Caco-2 (cell line): ENCODE measurements at regions not wholly inside any gene's neighbourhood (a gene's known extent, or its start where the extent isn't known, plus 50 kb on each side); places are given as distances from the start of the nearest gene placed in this dataset.

Experiments
- BruUV-seq: library from RNA; stranded (reverse); fragments of 400-500 nt; replicated peaks from 2 replicates; lab custom pipeline; 2021; lab: Mats Ljungman, UMichigan
- CTCF ChIA-PET: fragments of 300-600 bp; sonication (Branson Sonifier 250); formaldehyde crosslinking; loops from one replicate; lab custom pipeline; 2022; ENCODE audit warnings: antibody characterized with exemption; lab: Charles Lee
- POLR2A ChIA-PET: fragments of 300-600 bp; sonication (Branson Sonifier 250); formaldehyde crosslinking; loops from one replicate; lab custom pipeline; 2022; ENCODE audit warnings: antibody characterized with exemption; lab: Charles Lee
- DNase-seq, 2 experiments: peaks; one replicate each; pipeline versions ENCODE4 v3.0.0 to v3.0.0-alpha.2; 2020 to 2022
- H3K27me3 ChIP-seq: replicated peaks from 2 replicates; pipeline ENCODE4 v1.6.0; 2011; ENCODE audit warnings: low read length; ENCODE audit not compliant: control insufficient read depth, insufficient read depth
- H3K36me3 ChIP-seq: 2 replicates; pipeline ENCODE4 v1.5.1; 2011; ENCODE audit warnings: low read length; ENCODE audit not compliant: control insufficient read depth, insufficient read depth
- H3K4me1 ChIP-seq: fragments of 250-450 bp; sonication (Bioruptor Pico); 2 replicates; pipeline ENCODE4 v1.5.1; 2020; ENCODE audit warnings: mild to moderate bottlenecking
- H3K4me3 ChIP-seq: 2 replicates; pipeline ENCODE4 v1.5.1; 2011; ENCODE audit warnings: low read depth, mild to moderate bottlenecking, control low read depth, low read length
- H3K9me3 ChIP-seq: fragments of 250-450 bp; sonication (Bioruptor Pico); 2 replicates; pipeline ENCODE4 v1.5.1; 2020; ENCODE audit warnings: mild to moderate bottlenecking, moderate library complexity
- H3K27ac Mint-ChIP-seq: one replicate; pipeline ENCODE4 v1.8.0; 2022; ENCODE audit warnings: mixed read lengths; ENCODE audit not compliant: unreplicated experiment
- H3K27me3 Mint-ChIP-seq: one replicate; pipeline ENCODE4 v1.8.0; 2022; ENCODE audit warnings: mixed read lengths; ENCODE audit not compliant: insufficient read depth, unreplicated experiment
- H3K36me3 Mint-ChIP-seq: one replicate; pipeline ENCODE4 v1.8.0; 2022; ENCODE audit warnings: mild to moderate bottlenecking, mixed read lengths; ENCODE audit not compliant: insufficient read depth, unreplicated experiment
- H3K4me1 Mint-ChIP-seq: one replicate; pipeline ENCODE4 v1.8.0; 2022; ENCODE audit warnings: low read depth, mixed read lengths; ENCODE audit not compliant: unreplicated experiment
- H3K4me3 Mint-ChIP-seq: one replicate; pipeline ENCODE4 v1.8.0; 2022; ENCODE audit warnings: mild to moderate bottlenecking, moderate library complexity, mixed read lengths; ENCODE audit not compliant: unreplicated experiment
- H3K9me3 Mint-ChIP-seq: one replicate; pipeline ENCODE4 v1.8.0; 2022; ENCODE audit warnings: mixed read lengths; ENCODE audit not compliant: unreplicated experiment
- CTCF ChIP-seq, 2 experiments: fragments of 200-600 bp in 1 of 2; IDR thresholded peaks; 1 replicate in 1 of 2; 2 replicates in 1 of 2; pipeline versions ENCODE4 v1.5.1 to v1.8.0; 2011 to 2022; ENCODE audit warnings: antibody characterized with exemption in 1 of 2, control low read depth in 1 of 2, inconsistent platforms in 1 of 2, low read depth in 1 of 2, low read length in 1 of 2, mild to moderate bottlenecking in 1 of 2, moderate library complexity in 1 of 2; ENCODE audit not compliant: insufficient read depth in 1 of 2, severe bottlenecking in 1 of 2, unreplicated experiment in 1 of 2
- intact Hi-C: fragments of 100-400 bp; cut with micrococcal nuclease; formaldehyde crosslinking; loops from one replicate; pipeline ENCODE4 v1.10.0; 2022; ENCODE audit not compliant: unreplicated experiment

DNA sequence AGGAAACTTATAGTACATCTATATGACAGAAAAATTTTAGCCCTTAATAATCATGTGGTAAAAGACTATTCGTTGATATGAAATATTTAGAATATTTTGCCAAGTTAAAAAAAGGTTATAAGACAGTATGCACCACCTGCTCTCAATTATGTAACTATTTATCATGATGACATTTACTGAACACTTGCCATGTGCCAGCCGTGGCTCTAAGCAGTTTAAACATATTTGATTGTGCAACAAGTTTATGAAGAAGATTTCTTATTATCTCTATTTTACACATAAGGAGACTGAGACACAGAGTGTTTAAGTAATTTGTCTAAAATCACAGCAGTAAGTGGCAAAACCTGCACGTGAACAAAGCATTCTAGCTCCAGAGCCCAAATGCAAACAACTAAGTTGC, 199.3 kb upstream of the JUN start:
- no peak overlapping the region for H3K27ac Mint-ChIP-seq
- Histone ChIP-seq H3K4me1 (no peaks in the 10 kb centered on the region), H3K27me3 (no peaks in the 10 kb centered on the region), H3K9me3 (no peaks in the 10 kb centered on the region), H3K4me3 (no peak overlapping the region), H3K36me3 (no peaks in the 10 kb centered on the region)
- no peak for TF ChIP-seq CTCF (IDR thresholded peaks at IDR 0.05; ENCODE audit: insufficient read depth in 1 of 2, low read depth in 1 of 2, low read length in 1 of 2, severe bottlenecking in 1 of 2, unreplicated experiment in 1 of 2)
- DNase-seq, result no peak
- H3K36me3 Mint-ChIP-seq, result no peaks in the 10 kb centered on the region
- H3K27me3 Mint-ChIP-seq, result no peaks in the 10 kb centered on the region
- ChIA-PET POLR2A (no interaction called here), CTCF (no interaction called here)
- intact Hi-C loops, result no loop called here
- no TSS peak for BruUV-seq
- H3K4me3 Mint-ChIP-seq, result no peak overlapping the region
- H3K9me3 Mint-ChIP-seq, result no peaks in the 10 kb centered on the region
- H3K4me1 Mint-ChIP-seq, result peaks cover 7% of the 10 kb centered on the region

GRCh38 chr1:58983633-58984245, 199.9 kb upstream of the JUN start:
- Mint-ChIP-seq H3K27ac (no peak overlapping the region), H3K4me3 (no peak overlapping the region), H3K27me3 (no peaks in the 10 kb centered on the region), H3K36me3 (no peaks in the 10 kb centered on the region), H3K4me1 (peaks cover 7% of the 10 kb centered on the region), H3K9me3 (no peaks in the 10 kb centered on the region)
- POLR2A ChIA-PET, result no interaction called here
- TF ChIP-seq CTCF (IDR thresholded peaks at IDR 0.05; ENCODE audit: insufficient read depth in 1 of 2, low read depth in 1 of 2, low read length in 1 of 2, severe bottlenecking in 1 of 2, unreplicated experiment in 1 of 2), result no peak
- H3K4me3 ChIP-seq, result no peak overlapping the region
- no peaks in the 10 kb centered on the region for H3K9me3 ChIP-seq
- CTCF ChIA-PET, result no interaction called here
- no peaks in the 10 kb centered on the region for H3K4me1 ChIP-seq
- intact Hi-C loops, result no loop called here
- no peaks in the 10 kb centered on the region for H3K36me3 ChIP-seq
- no peaks in the 10 kb centered on the region for H3K27me3 ChIP-seq
- BruUV-seq, result no TSS peak
- no peak for DNase-seq

GRCh38 chr1:58986996-58987767, 203.3 kb upstream of the JUN start:
- H3K36me3 Mint-ChIP-seq, result no peaks in the 10 kb centered on the region
- H3K4me3 Mint-ChIP-seq, result no peak overlapping the region
- ChIA-PET POLR2A (no interaction called here), CTCF (interaction anchor here (0.6 kb wide), 1 partner anchor 170 kb away, joined by 3 read pairs; no protein-coding TSS in a partner anchor)
- intact Hi-C loops, result no loop called here
- no peaks in the 10 kb centered on the region for H3K27me3 Mint-ChIP-seq
- no peaks in the 10 kb centered on the region for H3K9me3 ChIP-seq
- H3K9me3 Mint-ChIP-seq, result no peaks in the 10 kb centered on the region
- no peak overlapping the region for H3K27ac Mint-ChIP-seq
- no peak overlapping the region for H3K4me3 ChIP-seq
- H3K4me1 Mint-ChIP-seq, result peaks cover 7% of the 10 kb centered on the region
- no peaks in the 10 kb centered on the region for H3K36me3 ChIP-seq
- no peak for TF ChIP-seq CTCF (IDR thresholded peaks at IDR 0.05; ENCODE audit: insufficient read depth in 1 of 2, low read depth in 1 of 2, low read length in 1 of 2, severe bottlenecking in 1 of 2, unreplicated experiment in 1 of 2)
- no peaks in the 10 kb centered on the region for H3K4me1 ChIP-seq
- BruUV-seq, result no TSS peak
- DNase-seq, result no peak
- no peaks in the 10 kb centered on the region for H3K27me3 ChIP-seq
